Activated T-cell treated with anti-CD3 and anti-CD28 coated beads for 4 hours (primary cell): ENCODE measurements at regions not wholly inside any gene's neighbourhood (a gene's known extent, or its start where the extent isn't known, plus 50 kb on each side); places are given as distances from the start of the nearest gene placed in this dataset.
"Not testable (repeated sequence)": the region's sequence is repeated elsewhere in the genome, so short reads cannot be mapped to it uniquely, and the experiment has no call there.

Experiments
- DNase-seq: peaks from one replicate; pipeline ENCODE4 v3.0.0-alpha.2; 2020

GRCh38 chr5:126155298-126155697 lies 267.9 kb upstream of the GRAMD2B start:
- DNase-seq: not testable (repeated sequence)

- no peak for DNase-seq
Measured at GRCh38 chr5:126166368-126166767, 256.8 kb upstream of the GRAMD2B start.

DNA sequence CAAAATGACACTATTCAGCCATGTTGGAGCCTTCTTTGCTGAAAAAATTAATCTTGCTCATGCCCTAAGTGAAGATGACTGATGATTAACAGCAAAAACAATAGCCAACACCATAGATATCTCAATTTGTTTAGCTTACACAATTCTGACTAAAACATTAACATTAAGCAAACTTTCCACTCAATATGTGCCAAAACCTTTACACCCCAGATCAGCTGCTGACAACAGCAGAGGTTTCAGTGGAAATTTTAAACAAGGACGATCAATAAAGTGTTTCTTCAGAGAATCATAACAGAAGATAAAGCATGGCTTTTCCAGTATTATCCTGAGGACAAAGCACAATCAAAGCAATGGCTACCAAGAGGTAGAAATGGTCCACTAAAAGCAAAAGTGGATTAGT lies 254.4 kb upstream of the GRAMD2B start:
- DNase-seq: no peak

- no peak for DNase-seq
Measured at GRCh38 chr5:126171916-126172315, 251.3 kb upstream of the GRAMD2B start.

GRCh38 chr5:126172812-126173211 lies 250.4 kb upstream of the GRAMD2B start:
- no peak for DNase-seq

DNA sequence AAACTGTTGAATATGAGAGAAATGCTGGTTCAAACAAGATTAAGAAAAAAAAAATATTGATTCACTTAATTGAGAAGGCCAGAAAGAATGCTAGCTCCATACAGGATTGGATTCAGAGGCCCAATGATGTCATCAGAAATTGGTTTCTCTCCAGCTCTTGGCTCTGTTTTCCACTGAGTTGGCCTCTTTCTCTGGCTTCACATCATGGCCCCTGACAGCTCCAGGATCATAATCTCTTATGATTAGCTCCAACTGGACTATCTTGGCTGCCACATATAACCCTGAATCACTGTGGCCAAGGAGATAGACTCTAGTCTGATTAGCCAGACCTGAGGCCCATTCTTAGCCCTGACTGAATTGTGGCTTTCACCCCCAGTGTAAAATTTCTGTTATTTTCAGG lies 244.7 kb upstream of the GRAMD2B start:
- DNase-seq: no peak

DNA sequence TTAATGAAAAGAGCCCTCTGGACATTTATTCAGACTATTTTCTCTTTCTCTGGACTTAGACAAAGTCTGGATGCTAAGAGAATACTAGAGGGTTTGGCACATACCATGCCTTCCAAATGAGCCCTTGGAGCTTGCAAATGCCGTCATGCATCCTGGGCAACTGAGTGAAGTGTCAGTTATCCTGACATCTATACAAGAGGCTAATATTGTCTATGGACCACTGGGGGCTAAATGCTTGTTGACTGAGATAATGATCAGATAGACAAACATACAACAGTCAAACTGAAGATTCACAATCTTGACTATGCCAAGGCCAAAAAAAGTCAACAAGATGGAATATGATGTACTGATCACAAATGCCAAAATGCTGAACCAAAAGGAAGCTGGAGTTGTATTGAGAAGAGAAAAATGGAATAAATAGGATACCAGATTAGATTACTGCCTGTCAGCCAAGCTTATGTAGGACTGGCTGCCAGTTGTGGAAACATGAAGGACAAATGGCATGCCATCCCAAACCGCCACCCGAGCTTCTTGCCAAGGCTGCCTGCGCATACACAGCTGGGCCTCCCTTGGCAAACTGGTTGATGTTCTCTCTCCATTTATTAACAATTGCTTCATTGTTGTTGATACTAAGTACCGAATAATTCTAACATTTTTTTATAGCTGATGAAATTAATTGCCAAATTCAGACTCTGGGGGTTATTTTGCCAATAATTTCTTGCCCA lies 240.1 kb upstream of the GRAMD2B start:
- DNase-seq: no peak

DNA sequence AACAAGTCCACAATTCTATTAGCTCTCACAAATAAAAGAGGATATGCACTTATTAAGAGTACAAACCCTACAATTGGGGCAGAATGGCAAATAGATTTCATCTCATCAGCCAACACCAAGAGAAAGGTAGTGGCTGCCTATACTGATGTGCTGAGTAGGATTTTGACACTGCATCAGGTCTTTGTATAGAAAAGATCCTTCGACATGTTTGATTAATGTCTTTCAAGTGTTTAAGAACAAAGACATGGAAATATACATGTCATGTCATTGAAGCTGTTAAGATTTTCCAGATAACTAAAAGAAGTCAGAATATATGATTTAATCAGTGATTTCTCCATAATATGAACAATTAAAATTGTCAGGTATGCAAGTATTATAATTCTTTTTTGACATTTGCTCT lies 238.7 kb upstream of the GRAMD2B start:
- no peak for DNase-seq

DNA sequence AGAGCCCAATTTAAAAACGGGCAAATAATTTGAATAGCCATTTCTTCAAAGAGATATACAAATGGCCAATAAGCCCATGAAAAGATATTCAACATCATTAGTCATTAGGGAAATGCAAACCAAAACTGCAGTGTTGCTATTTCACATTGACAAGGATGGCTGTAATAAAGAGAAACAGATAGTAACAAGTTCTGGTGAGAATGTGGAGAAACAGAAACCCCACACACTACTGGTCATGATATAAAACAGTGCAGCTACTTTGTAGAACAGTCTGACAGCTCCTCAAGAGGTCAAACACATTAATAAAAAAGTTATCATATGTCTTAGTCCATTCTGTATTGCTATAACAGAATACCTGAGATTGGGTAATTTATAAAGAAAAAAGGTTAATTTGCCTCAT lies 237.0 kb upstream of the GRAMD2B start:
- no peak for DNase-seq

GRCh38 chr5:126188804-126189203 lies 234.4 kb upstream of the GRAMD2B start:
- DNase-seq: no peak

- DNase-seq: no peak
Measured at GRCh38 chr5:126189231-126189630, 234.0 kb upstream of the GRAMD2B start.

DNA sequence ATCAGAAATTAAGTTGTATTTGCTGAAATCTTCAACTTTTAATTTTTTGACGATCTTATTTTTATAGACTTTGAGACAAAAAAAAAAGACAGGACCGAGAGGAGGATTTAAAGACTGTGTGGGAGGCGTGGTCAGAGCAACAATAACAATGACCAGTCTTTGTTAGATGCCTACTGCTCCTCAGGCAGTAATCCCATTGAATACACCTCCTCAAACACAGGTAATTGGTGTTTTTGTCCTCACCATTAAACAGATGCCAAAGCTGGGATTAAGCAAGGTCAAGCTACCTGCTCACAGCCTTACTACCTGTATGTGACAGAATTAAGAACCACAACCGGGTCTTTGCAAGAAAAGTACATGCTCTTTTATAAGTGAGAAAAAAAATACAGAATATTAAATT lies 233.3 kb upstream of the GRAMD2B start:
- no peak for DNase-seq

- DNase-seq: no peak
Measured at GRCh38 chr5:126192226-126192625, 231.0 kb upstream of the GRAMD2B start.

GRCh38 chr5:126195410-126196100 lies 227.7 kb upstream of the GRAMD2B start:
- no peak for DNase-seq

DNA sequence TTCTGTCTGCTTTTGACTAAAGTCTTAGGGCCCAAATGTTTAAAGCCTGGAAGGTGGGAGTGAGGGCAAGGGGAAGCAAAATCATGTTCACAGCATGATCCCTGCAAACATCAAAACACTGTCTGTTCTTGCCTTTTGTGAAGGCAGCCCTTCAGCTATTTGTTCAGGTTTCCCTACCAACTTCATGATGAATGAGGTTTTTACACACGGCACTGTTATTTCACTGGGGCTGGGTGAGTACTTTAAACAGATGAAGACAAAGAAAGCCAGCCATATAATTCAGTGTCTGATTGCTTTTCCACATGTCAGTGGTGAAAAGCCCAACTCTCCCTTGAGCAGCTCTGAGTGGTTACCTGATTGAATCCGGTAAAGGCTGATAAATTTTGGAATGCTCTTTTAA lies 224.7 kb upstream of the GRAMD2B start:
- DNase-seq: no peak

DNA sequence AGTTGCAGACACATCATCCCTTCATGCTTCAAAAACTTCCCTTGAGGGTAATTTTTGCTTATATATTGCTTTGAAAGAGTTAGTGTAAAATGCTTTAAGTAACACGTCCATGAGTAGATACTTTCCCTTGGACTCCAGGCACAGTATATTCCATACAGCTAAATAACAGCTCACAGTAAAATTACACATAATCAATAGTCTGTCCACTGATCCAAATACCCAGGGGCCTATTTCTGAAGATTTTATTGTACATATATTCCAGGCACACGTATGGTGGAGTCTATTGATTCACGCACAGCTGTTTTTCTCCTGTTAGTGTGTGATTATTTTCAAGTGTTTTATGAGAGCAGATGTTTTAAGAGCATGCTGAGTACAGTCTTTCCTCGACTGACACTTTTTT lies 223.7 kb upstream of the GRAMD2B start:
- no peak for DNase-seq

DNA sequence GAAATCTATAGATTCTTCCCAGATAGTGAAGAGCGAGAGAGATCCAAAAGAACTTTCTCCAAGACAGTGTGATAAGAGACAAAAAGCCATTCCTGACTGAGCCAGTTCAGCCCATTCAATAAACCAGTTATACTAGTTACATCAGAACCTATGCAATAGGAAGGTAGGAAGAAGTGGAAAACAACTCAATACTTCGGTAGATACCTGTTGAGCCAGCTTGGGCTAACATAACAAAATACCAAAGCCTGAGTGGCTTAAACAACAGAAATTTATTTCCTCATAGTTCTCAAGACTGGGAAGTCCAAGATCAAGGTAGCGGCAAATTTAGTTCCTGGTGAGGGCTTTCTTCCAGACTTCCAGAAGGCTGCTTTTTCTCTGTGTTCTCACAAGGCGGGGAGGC lies 214.5 kb upstream of the GRAMD2B start:
- no peak for DNase-seq

DNA sequence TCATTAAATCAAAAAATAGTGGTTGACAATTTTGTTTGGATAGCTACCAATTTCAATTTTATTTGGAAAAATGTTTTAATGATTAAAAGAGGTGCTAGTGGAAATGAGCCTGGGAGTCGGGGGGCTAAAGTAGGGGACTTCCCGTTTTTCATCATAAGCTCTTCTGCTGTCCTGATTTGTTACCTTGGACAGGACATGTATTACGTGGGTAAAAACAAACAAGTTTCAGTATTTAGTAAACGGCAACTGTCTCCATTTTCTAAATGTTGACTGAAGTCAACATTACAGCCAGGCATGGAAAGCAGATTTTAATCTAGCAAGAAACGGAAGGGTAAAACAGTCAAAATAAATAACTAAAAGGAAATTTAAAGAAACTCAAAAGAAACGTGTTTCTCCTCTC lies 212.3 kb upstream of the GRAMD2B start:
- DNase-seq: no peak

DNA sequence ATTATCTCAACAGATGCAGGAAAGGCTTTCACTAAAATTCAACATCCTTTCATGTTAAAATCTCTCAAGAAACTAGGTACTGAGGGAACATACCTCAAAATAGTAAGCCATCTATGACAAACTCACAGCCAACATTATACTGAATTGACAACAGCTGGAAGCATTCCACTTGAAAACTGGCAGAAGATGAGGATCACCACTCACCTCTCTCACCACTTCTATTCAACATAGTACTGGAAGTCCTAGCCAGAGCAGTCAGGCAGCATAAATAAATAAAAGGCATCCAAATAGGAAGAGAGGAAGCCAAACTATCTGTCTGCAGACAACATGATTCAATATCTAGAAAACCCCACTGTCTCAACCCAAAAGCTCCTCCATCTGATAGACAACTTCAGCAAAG lies 203.6 kb upstream of the GRAMD2B start:
- DNase-seq: no peak

DNA sequence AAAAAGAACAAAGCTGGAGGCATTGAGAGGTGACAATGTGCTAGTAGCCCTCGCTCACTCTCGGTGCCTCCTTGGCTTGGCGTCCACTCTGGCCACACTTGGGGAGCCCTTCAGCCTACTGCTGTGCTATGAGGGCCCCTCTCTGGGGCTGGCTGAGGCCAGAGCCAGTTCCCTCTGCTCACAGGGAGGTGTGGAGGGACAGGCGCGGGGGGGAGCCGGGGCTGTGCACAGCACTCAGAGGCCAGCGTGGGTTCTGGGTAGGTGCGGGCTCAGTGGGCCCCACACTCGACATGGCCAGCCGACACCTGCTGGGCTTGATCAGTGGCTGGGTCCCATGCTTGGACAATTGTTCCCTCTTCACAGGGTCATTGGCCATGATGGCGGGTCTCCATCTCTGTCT lies 202.5 kb upstream of the GRAMD2B start:
- DNase-seq: no peak

DNA sequence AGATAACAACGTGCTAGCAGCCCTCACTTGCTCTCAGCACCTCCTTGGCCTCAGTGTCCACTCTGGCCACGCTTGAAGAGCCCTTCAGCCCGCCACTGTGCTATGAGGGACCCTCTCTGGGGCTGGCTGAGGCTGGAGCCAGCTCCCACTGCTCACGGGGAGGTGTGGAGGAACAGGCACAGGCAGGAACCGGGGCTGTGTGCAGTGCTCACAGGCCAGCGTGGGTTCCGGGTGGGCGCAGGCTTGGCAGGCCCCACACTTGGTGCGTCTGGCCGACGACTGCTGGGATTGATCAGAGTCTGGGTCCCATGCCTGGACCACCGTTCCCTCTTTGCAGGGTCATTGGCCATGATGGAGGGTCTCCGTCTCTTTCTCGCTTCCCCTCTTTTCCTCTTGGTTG lies 194.3 kb upstream of the GRAMD2B start:
- DNase-seq: no peak

- no peak for DNase-seq
Measured at GRCh38 chr5:126233256-126233655, 190.0 kb upstream of the GRAMD2B start.

- DNase-seq: no peak
Measured at GRCh38 chr5:126234563-126235195, 188.5 kb upstream of the GRAMD2B start.

GRCh38 chr5:126235628-126236027 lies 187.6 kb upstream of the GRAMD2B start:
- DNase-seq: no peak
